ENCODE measurements at regions not wholly inside any gene's neighbourhood (a gene's known extent, or its start where the extent isn't known, plus 50 kb on each side); places are given as distances from the start of the nearest gene placed in this dataset.

- TF ChIP-seq POLR2A (IDR thresholded peaks at IDR 0.05; ENCODE audit: low read depth, low read length) = no peak
- no peak for TF ChIP-seq POLR2AphosphoS5 (IDR thresholded peaks at IDR 0.05; ENCODE audit: low read depth, low read length)
- TF ChIP-seq TAF1 (IDR thresholded peaks at IDR 0.05; ENCODE audit: low read depth, low read length) = no peak
- no peak for TF ChIP-seq PAX5 (IDR thresholded peaks at IDR 0.05; ENCODE audit: insufficient read depth, low read length, severe bottlenecking)
- TF ChIP-seq SPI1 (IDR thresholded peaks at IDR 0.05; ENCODE audit: low read depth, low read length) = no peak
- TF ChIP-seq POU2F2 (IDR thresholded peaks at IDR 0.05; ENCODE audit: low read depth, low read length) = no peak
Observed at GRCh38 chr3:72318504-72319193, 529.6 kb downstream of the SHQ1 start.

Measured in GM12891 (cell line).